PC-9 (cell line): ENCODE measurements at regions not wholly inside any gene's neighbourhood (a gene's known extent, or its start where the extent isn't known, plus 50 kb on each side); places are given as distances from the start of the nearest gene placed in this dataset.

ENCODE experiments used
- EZH2 ChIP-seq: fragments of 200-600 bp; sonication (generic); IDR thresholded peaks from 2 replicates; pipeline ENCODE4 v1.8.0; 2017; ENCODE audit warnings: antibody characterized with exemption, low read depth
- TF ChIP-seq, protein P1 (sequence below): fragments of 200-600 bp; sonication (generic); conservative IDR thresholded peaks from 2 replicates; pipeline ENCODE4 v1.6.1; 2017; ENCODE audit warnings: mixed run types, antibody characterized with exemption, mild to moderate bottlenecking, moderate library complexity

DNA sequence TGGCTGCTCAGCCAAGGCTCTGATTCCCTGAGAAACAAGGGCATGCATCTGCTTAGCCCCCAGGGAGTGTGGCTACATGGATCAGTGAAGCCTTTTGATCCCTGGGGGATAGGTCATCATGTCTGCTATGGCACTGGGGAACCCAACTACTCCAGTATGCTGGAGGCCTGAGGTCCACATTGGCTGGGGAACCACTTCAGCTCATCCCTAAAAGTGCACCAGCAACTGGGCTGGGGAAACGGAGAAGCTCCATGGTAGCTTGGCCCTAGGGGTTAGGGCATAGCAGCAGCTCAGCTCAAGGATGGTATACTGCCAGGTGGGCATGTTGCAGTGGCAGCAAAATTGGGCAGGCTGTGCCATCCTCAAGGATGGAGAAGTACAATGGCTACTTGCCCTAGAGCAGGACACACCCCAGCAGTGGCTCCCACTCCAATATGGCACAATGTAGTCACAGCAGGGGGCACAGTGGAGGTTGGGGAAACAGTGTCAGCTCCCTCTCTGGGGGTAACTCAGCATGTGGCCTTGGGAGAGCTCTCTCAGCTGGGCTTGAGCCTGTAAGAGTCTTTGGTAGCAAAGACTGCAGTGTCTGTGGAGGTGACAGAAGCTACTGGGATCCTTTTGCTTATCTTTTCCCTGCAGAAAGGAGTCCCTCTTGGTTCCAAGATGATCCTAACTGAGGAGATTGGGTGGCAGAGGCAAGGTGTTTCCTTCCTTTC is 111.5 kb upstream of the FSTL4 start:
- TF ChIP-seq, protein P1, sequence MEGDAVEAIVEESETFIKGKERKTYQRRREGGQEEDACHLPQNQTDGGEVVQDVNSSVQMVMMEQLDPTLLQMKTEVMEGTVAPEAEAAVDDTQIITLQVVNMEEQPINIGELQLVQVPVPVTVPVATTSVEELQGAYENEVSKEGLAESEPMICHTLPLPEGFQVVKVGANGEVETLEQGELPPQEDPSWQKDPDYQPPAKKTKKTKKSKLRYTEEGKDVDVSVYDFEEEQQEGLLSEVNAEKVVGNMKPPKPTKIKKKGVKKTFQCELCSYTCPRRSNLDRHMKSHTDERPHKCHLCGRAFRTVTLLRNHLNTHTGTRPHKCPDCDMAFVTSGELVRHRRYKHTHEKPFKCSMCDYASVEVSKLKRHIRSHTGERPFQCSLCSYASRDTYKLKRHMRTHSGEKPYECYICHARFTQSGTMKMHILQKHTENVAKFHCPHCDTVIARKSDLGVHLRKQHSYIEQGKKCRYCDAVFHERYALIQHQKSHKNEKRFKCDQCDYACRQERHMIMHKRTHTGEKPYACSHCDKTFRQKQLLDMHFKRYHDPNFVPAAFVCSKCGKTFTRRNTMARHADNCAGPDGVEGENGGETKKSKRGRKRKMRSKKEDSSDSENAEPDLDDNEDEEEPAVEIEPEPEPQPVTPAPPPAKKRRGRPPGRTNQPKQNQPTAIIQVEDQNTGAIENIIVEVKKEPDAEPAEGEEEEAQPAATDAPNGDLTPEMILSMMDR, result no peak
- TF ChIP-seq EZH2, result no peak
